A549 (cell line): ENCODE measurements at regions not wholly inside any gene's neighbourhood (a gene's known extent, or its start where the extent isn't known, plus 50 kb on each side); places are given as distances from the start of the nearest gene placed in this dataset.
"Not testable (repeated sequence)": the region's sequence is repeated elsewhere in the genome, so short reads cannot be mapped to it uniquely, and the experiment has no call there.

ENCODE experiments used
- ATAC-seq, 2 experiments: fragments of 200-7000 bp in 1 of 2; fragments of >200 bp in 1 of 2; cut with Nextera tagmentation in 1 of 2; cut with Tn5 transposase in 1 of 2; 3 replicates each; pipeline versions ENCODE4 v1.8.0 to v1.9.1; 2018 to 2020; ENCODE audit warnings: mild to moderate bottlenecking in 1 of 2, moderate library complexity in 1 of 2
- CTCF ChIA-PET: fragments of 300-600 bp; sonication (Branson Sonifier 250); formaldehyde crosslinking; extraction: SDS; loops from one replicate; lab custom pipeline; 2021; ENCODE audit warnings: antibody characterized with exemption, inconsistent platforms; lab: Yijun Ruan, JAX
- POLR2A ChIA-PET: fragments of 350-600 bp; formaldehyde crosslinking; extraction: SDS; loops from one replicate; lab custom pipeline; 2021; ENCODE audit warnings: antibody characterized with exemption, inconsistent platforms; lab: Yijun Ruan, JAX
- DNase-seq, 2 experiments: peaks; one replicate each; pipeline versions ENCODE4 v3.0.0 to v3.0.0-alpha.2; 2011 to 2016; ENCODE audit warnings: low read depth in 1 of 2, low spot score in 1 of 2
- FAIRE-seq: peaks from 2 replicates; lab custom pipeline; 2011; peaks lifted over from hg19 to GRCh38; lab: Jason Lieb, UNC
- H3K27ac ChIP-seq, 2 experiments: fragments of >200 bp; sonication (Bioruptor Twin); formaldehyde crosslinking; 3 replicates each; pipeline ENCODE4 v1.5.1; 2016 to 2017
- H3K4me1 ChIP-seq: fragments of >200 bp; sonication (Bioruptor Twin); formaldehyde crosslinking; 3 replicates; pipeline ENCODE4 v1.6.1; 2016
- H3K4me2 ChIP-seq: fragments of >200 bp; sonication (Bioruptor Twin); formaldehyde crosslinking; 3 replicates; pipeline ENCODE4 v1.6.1; 2016
- H3K4me3 ChIP-seq: fragments of >200 bp; sonication (Bioruptor Twin); formaldehyde crosslinking; 3 replicates; pipeline ENCODE4 v1.5.1; 2016
- H3K9me3 ChIP-seq: fragments of >200 bp; sonication (Bioruptor Twin); formaldehyde crosslinking; 3 replicates; pipeline ENCODE4 v1.6.1; 2016
- ATOH8 ChIP-seq: fragments of 250-450 bp; sonication (Bioruptor Pico); IDR thresholded peaks from 2 replicates; pipeline ENCODE4 v1.5.0; 2020; ENCODE audit warnings: low read depth, mild to moderate bottlenecking, moderate library complexity
- CBX8 ChIP-seq: fragments of 200-600 bp; sonication (generic); IDR thresholded peaks from 2 replicates; pipeline ENCODE4 v1.6.1; 2016
- CHD2 ChIP-seq: fragments of 150-350 bp; IDR thresholded peaks from 2 replicates; pipeline ENCODE4 v1.6.1; 2014; ENCODE audit warnings: low read length; ENCODE audit not compliant: partially characterized antibody
- EHF ChIP-seq: fragments of 250-450 bp; sonication (Bioruptor Pico); IDR thresholded peaks from 2 replicates; pipeline ENCODE4 v1.5.0; 2020; ENCODE audit warnings: mild to moderate bottlenecking
- FOSB ChIP-seq: fragments of 250-450 bp; sonication (Bioruptor Pico); IDR thresholded peaks from 2 replicates; pipeline ENCODE4 v1.5.0; 2020; ENCODE audit warnings: mild to moderate bottlenecking, moderate library complexity
- FOXS1 ChIP-seq: fragments of 250-450 bp; sonication (Bioruptor Pico); IDR thresholded peaks from 2 replicates; pipeline ENCODE4 v1.5.0; 2020; ENCODE audit warnings: mild to moderate bottlenecking, moderate library complexity
- HES2 ChIP-seq: fragments of >200 bp; sonication (Bioruptor Twin); formaldehyde crosslinking; IDR thresholded peaks from 2 replicates; pipeline ENCODE4 v1.6.1; 2016
- HMGXB4 ChIP-seq: fragments of 250-450 bp; sonication (Bioruptor Pico); IDR thresholded peaks from 2 replicates; pipeline ENCODE4 v1.5.0; 2021; ENCODE audit warnings: mild to moderate bottlenecking, moderate library complexity, borderline replicate concordance
- HOXA7 ChIP-seq: fragments of 250-450 bp; sonication (Bioruptor Pico); IDR thresholded peaks from 2 replicates; pipeline ENCODE4 v1.5.0; 2020; ENCODE audit warnings: mild to moderate bottlenecking, moderate library complexity
- HOXB13 ChIP-seq: fragments of 250-450 bp; sonication (Bioruptor Pico); IDR thresholded peaks from 2 replicates; pipeline ENCODE4 v1.5.0; 2020; ENCODE audit warnings: low read depth, mild to moderate bottlenecking, moderate library complexity
- HOXB5 ChIP-seq: fragments of 250-450 bp; sonication (Bioruptor Pico); IDR thresholded peaks from 2 replicates; pipeline ENCODE4 v1.5.0; 2020; ENCODE audit warnings: mild to moderate bottlenecking, moderate library complexity
- JUN ChIP-seq, 2 experiments: fragments of >200 bp; sonication (Bioruptor Twin); formaldehyde crosslinking; IDR thresholded peaks; 2 replicates in 1 of 2; 3 replicates in 1 of 2; pipeline ENCODE4 v1.6.1; 2016 to 2017
- JUNB ChIP-seq: fragments of >200 bp; sonication (Bioruptor Twin); formaldehyde crosslinking; IDR thresholded peaks from 2 replicates; pipeline ENCODE4 v1.6.1; 2016
- KDM1A ChIP-seq: fragments of 200-600 bp; sonication (generic); IDR thresholded peaks from 2 replicates; pipeline ENCODE4 v1.6.1; 2016; ENCODE audit warnings: low read depth, mild to moderate bottlenecking
- KDM5A ChIP-seq: fragments of 200-600 bp; sonication (generic); IDR thresholded peaks from 2 replicates; pipeline ENCODE4 v1.6.1; 2016; ENCODE audit warnings: antibody characterized with exemption, mild to moderate bottlenecking
- MYC ChIP-seq: IDR thresholded peaks from 2 replicates; pipeline ENCODE4 v1.6.1; 2012; ENCODE audit warnings: mild to moderate bottlenecking, inconsistent platforms, low read length, improper control_type of control experiment, borderline replicate concordance
- NFE2L2 ChIP-seq: fragments of 150-350 bp; conservative IDR thresholded peaks from 2 replicates; pipeline ENCODE4 v1.6.1; 2014; ENCODE audit warnings: low read length
- POLR2A ChIP-seq: IDR thresholded peaks from 2 replicates; pipeline ENCODE4 v1.6.1; 2012; ENCODE audit warnings: mild to moderate bottlenecking, low read length
- RCOR1 ChIP-seq: fragments of 150-350 bp; IDR thresholded peaks from 2 replicates; pipeline ENCODE4 v1.6.1; 2014; ENCODE audit warnings: antibody characterized with exemption, low read length, low read depth
- REST ChIP-seq: fragments of 200-600 bp; sonication (generic); IDR thresholded peaks from 2 replicates; pipeline ENCODE4 v1.6.1; 2016; ENCODE audit warnings: antibody characterized with exemption, mild to moderate bottlenecking, moderate library complexity
- SMC3 ChIP-seq: fragments of >200 bp; sonication (Bioruptor Twin); formaldehyde crosslinking; IDR thresholded peaks from 3 replicates; pipeline ENCODE4 v1.6.1; 2018; ENCODE audit warnings: inconsistent platforms
- TFCP2L1 ChIP-seq: fragments of 250-450 bp; sonication (Bioruptor Pico); IDR thresholded peaks from 2 replicates; pipeline ENCODE4 v1.5.0; 2021; ENCODE audit warnings: mild to moderate bottlenecking
- ZC3H11A ChIP-seq: fragments of 450-650 bp; IDR thresholded peaks from 2 replicates; pipeline ENCODE4 v1.6.1; 2014; ENCODE audit warnings: antibody characterized with exemption, mild to moderate bottlenecking
- ZFP36 ChIP-seq: fragments of 450-650 bp; IDR thresholded peaks from 2 replicates; pipeline ENCODE4 v1.6.1; 2014; ENCODE audit warnings: borderline replicate concordance; ENCODE audit not compliant: partially characterized antibody
- WGBS: methylation state at CpG from one replicate; pipeline ENCODE4 v1.1.6; 2017; ENCODE audit errors: missing lambda C conversion rate; 5-methylcytosine and 5-hydroxymethylcytosine counted together
- TF ChIP-seq, protein P1 (sequence below): IDR thresholded peaks from 2 replicates; pipeline ENCODE4 v1.6.1; 2012
- TF ChIP-seq, protein P2 (sequence below): fragments of >200 bp; sonication (Bioruptor Twin); formaldehyde crosslinking; IDR thresholded peaks from 3 replicates; pipeline ENCODE4 v1.5.1; 2016

GRCh38 chr21:28852706-28853105 is 140.0 kb downstream of the LTN1 start:
- Histone ChIP-seq H3K9me3 (no peaks in the 10 kb centered on the region), H3K27ac (no peak overlapping the region), H3K4me1 (no peaks in the 10 kb centered on the region), H3K4me3 (no peak overlapping the region), H3K4me2 (no peak overlapping the region)
- TF ChIP-seq CBX8 (no peak), CHD2 (no peak), JUNB (no peak), HOXB5 (CRISPR knock-in tag) (no peak), NFE2L2 (no peak), HES2 (no peak), HOXB13 (CRISPR knock-in tag) (no peak), HOXA7 (no peak), ZC3H11A (no peak), JUN (IDR thresholded peaks at IDR 0.05) (no peak), POLR2A (no peak), EHF (CRISPR knock-in tag) (no peak), HMGXB4 (CRISPR knock-in tag) (no peak), FOSB (CRISPR knock-in tag) (no peak), SMC3 (no peak), KDM1A (no peak), ATOH8 (CRISPR knock-in tag) (no peak), RCOR1 (no peak)
- TF ChIP-seq, protein P1, sequence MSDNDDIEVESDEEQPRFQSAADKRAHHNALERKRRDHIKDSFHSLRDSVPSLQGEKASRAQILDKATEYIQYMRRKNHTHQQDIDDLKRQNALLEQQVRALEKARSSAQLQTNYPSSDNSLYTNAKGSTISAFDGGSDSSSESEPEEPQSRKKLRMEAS, result no peak
- 39% methylated on average over 5 of the region's 5 CpGs for WGBS
- ATAC-seq (no peak), DNase-seq (no peak), FAIRE-seq (no peak)
- ChIA-PET POLR2A (no interaction called here), CTCF (no interaction called here)

DNA sequence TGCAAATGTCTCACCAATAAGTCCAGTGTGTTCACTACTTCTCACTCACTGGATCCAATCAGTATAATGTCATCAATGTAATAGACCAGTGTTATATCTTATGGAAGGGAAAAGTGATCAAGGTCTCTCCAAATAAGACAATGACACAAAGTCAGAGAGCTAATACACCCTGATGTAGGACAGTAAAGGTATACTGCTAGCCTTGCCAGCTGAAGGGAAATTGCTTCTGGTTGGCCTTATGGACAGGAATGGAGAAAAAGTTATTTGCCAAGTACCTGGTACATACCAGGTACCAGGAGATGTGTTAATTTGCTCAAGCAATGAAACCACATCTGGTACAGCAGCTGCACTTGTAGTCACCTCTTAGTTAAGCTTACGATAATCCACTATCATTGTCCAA is 141.0 kb downstream of the LTN1 start:
- no peak for DNase-seq
- CTCF ChIA-PET, result no interaction called here
- H3K4me1 ChIP-seq, result no peaks in the 10 kb centered on the region
- no peaks in the 10 kb centered on the region for H3K9me3 ChIP-seq
- H3K4me2 ChIP-seq, result no peak overlapping the region
- no peak overlapping the region for H3K4me3 ChIP-seq
- no peak overlapping the region for H3K27ac ChIP-seq
- ATAC-seq, result no peak
- TF ChIP-seq KDM5A (no peak), ZFP36 (no peak), REST (no peak), MYC (no peak), CHD2 (no peak), FOXS1 (CRISPR knock-in tag) (no peak), NFE2L2 (no peak), TFCP2L1 (no peak)
- TF ChIP-seq, protein P2, sequence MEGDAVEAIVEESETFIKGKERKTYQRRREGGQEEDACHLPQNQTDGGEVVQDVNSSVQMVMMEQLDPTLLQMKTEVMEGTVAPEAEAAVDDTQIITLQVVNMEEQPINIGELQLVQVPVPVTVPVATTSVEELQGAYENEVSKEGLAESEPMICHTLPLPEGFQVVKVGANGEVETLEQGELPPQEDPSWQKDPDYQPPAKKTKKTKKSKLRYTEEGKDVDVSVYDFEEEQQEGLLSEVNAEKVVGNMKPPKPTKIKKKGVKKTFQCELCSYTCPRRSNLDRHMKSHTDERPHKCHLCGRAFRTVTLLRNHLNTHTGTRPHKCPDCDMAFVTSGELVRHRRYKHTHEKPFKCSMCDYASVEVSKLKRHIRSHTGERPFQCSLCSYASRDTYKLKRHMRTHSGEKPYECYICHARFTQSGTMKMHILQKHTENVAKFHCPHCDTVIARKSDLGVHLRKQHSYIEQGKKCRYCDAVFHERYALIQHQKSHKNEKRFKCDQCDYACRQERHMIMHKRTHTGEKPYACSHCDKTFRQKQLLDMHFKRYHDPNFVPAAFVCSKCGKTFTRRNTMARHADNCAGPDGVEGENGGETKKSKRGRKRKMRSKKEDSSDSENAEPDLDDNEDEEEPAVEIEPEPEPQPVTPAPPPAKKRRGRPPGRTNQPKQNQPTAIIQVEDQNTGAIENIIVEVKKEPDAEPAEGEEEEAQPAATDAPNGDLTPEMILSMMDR, result no peak
- WGBS, result 72% methylated on average over 1 of the region's 1 CpG
- no peak for FAIRE-seq
- POLR2A ChIA-PET, result no interaction called here

- not testable (repeated sequence) for ATAC-seq, DNase-seq
Measured at GRCh38 chr21:28839237-28839636, 153.4 kb downstream of the LTN1 start.

DNA sequence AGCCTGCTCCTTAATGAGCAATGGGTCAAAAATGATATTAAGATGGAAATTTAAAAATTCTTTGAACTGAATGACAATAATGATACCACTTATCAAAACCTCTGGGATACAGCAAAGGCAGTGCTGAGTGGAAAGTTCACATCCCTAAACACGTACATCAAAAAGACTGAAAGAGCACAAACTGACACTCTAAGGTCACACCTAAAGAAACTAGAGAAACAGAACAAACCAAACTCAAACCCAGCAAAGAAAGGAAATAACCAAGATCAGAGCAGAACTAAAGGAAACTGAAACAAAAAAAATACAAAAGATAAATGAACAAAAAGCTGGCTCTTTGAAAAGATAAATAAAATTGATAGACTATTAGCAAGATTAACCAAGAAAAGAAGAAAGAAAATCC is 155.3 kb downstream of the LTN1 start:
- H3K27ac ChIP-seq, POLR2A ChIA-PET, ATAC-seq, DNase-seq, H3K4me2 ChIP-seq, FAIRE-seq, CTCF ChIA-PET, H3K9me3 ChIP-seq, H3K4me3 ChIP-seq, H3K4me1 ChIP-seq: not testable (repeated sequence)
- 59% methylated on average over 1 of the region's 1 CpG for WGBS

More at GRCh38 chr21:28839237-28839636, 153.4 kb downstream of the LTN1 start:
- WGBS, result 0% methylated on average over 1 of the region's 1 CpG
- H3K4me3 ChIP-seq, H3K4me2 ChIP-seq, POLR2A ChIA-PET, H3K9me3 ChIP-seq, H3K27ac ChIP-seq, CTCF ChIA-PET, H3K4me1 ChIP-seq, FAIRE-seq: not testable (repeated sequence)
